Activated CD4-positive, alpha-beta memory T cell treated with anti-CD3 and anti-CD28 coated beads for 36 hours (primary cell): ENCODE measurements at regions not wholly inside any gene's neighbourhood (a gene's known extent, or its start where the extent isn't known, plus 50 kb on each side); places are given as distances from the start of the nearest gene placed in this dataset.
"Not testable (repeated sequence)": the region's sequence is repeated elsewhere in the genome, so short reads cannot be mapped to it uniquely, and the experiment has no call there.

ENCODE experiments used
- CTCF ChIA-PET: fragments of 350-600 bp; sonication (Branson Sonifier 250); formaldehyde crosslinking; loops from one replicate; lab custom pipeline; 2021; ENCODE audit warnings: antibody characterized with exemption, inconsistent platforms; lab: Charles Lee
- POLR2A ChIA-PET: fragments of 350-600 bp; sonication (Branson Sonifier 250); formaldehyde crosslinking; loops from one replicate; lab custom pipeline; 2021; ENCODE audit warnings: antibody characterized with exemption; lab: Charles Lee
- DNase-seq: peaks from one replicate; pipeline ENCODE4 v3.0.0-alpha.2; 2020
- H3K27ac Mint-ChIP-seq: one replicate; pipeline ENCODE4 v1.8.0; 2021; ENCODE audit warnings: mixed read lengths
- H3K27me3 Mint-ChIP-seq: one replicate; pipeline ENCODE4 v1.8.0; 2021; ENCODE audit warnings: mixed read lengths
- H3K36me3 Mint-ChIP-seq: one replicate; pipeline ENCODE4 v1.8.0; 2021; ENCODE audit warnings: mixed read lengths
- H3K4me1 Mint-ChIP-seq: one replicate; pipeline ENCODE4 v1.8.0; 2021; ENCODE audit warnings: low read depth, mixed read lengths
- H3K4me3 Mint-ChIP-seq: one replicate; pipeline ENCODE4 v1.8.0; 2021; ENCODE audit warnings: mild to moderate bottlenecking, mixed read lengths
- H3K9me3 Mint-ChIP-seq: one replicate; pipeline ENCODE4 v1.8.0; 2021; ENCODE audit warnings: mixed read lengths
- intact Hi-C: fragments of 100-400 bp; cut with micrococcal nuclease; formaldehyde crosslinking; loops from one replicate; pipeline ENCODE4 v1.15.1; 2023

GRCh38 chr4:77263976-77264375 lies 107.0 kb downstream of the CCNG2 start:
- intact Hi-C loops, H3K36me3 Mint-ChIP-seq, CTCF ChIA-PET, H3K27me3 Mint-ChIP-seq, H3K4me3 Mint-ChIP-seq, POLR2A ChIA-PET, DNase-seq, H3K27ac Mint-ChIP-seq, H3K4me1 Mint-ChIP-seq: not testable (repeated sequence)
- peaks cover 15% of the 10 kb centered on the region for H3K9me3 Mint-ChIP-seq

GRCh38 chr4:77264826-77265225 lies 107.8 kb downstream of the CCNG2 start:
- Mint-ChIP-seq H3K4me1 (no peaks in the 10 kb centered on the region), H3K36me3 (no peaks in the 10 kb centered on the region), H3K27ac (no peak overlapping the region), H3K27me3 (peaks cover 3% of the 10 kb centered on the region), H3K4me3 (no peak overlapping the region), H3K9me3 (peaks cover 12% of the 10 kb centered on the region)
- ChIA-PET CTCF (interaction anchor here (1.3 kb wide), 1 partner anchor 170 kb away, joined by 3 read pairs; no protein-coding TSS in a partner anchor), POLR2A (no interaction called here)
- DNase-seq = no peak
- intact Hi-C loops = no loop called here

DNA sequence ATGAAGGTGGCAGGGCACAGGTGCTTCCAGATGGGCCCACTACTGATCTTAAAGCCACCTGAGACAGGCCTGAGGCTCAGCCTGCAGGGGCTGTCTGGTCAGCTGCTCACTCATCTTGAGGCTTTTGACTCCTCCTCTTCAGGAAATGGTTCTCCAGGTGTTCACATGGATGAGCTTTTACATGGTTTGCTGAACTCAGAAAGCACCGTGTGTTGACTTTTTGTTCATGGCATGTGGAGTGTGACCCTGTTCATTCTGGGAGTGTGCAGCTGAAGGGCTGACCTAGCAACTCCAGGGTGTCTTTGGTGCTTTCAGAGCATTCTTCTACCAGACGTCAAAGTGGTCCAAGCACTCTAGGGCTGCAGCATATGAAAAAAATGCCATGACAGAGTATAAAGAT lies 111.1 kb downstream of the CCNG2 start:
- peaks cover 3% of the 10 kb centered on the region for H3K27me3 Mint-ChIP-seq
- no peak overlapping the region for H3K27ac Mint-ChIP-seq
- H3K36me3 Mint-ChIP-seq = no peaks in the 10 kb centered on the region
- H3K4me1 Mint-ChIP-seq = no peaks in the 10 kb centered on the region
- DNase-seq = no peak
- POLR2A ChIA-PET = no interaction called here
- peaks cover 12% of the 10 kb centered on the region for H3K9me3 Mint-ChIP-seq
- H3K4me3 Mint-ChIP-seq = no peak overlapping the region
- intact Hi-C loops = no loop called here
- CTCF ChIA-PET = no interaction called here

DNA sequence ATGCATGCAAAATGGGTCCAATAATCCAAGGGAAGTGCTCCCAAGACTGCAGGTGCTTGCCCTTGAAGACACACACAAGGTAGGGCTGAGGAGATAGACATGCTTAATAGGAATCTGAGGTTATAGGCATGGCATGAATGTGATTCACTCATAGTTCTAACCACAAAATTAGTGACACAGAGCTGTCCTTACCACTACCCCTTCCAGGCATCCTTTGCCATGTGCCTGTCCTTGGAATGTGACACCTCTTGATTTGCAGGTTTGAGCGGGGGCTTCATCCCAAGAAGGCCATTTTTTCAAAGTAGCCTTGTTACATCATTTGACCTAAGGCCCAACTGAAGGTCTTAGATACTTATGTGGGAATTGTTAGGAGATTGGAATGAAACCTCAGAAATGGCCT lies 112.5 kb downstream of the CCNG2 start:
- H3K27ac Mint-ChIP-seq = no peak overlapping the region
- ChIA-PET POLR2A (no interaction called here), CTCF (no interaction called here)
- intact Hi-C loops = no loop called here
- no peaks in the 10 kb centered on the region for H3K36me3 Mint-ChIP-seq
- no peaks in the 10 kb centered on the region for H3K4me1 Mint-ChIP-seq
- peaks cover 4% of the 10 kb centered on the region for H3K9me3 Mint-ChIP-seq
- H3K4me3 Mint-ChIP-seq = no peak overlapping the region
- peaks cover 3% of the 10 kb centered on the region for H3K27me3 Mint-ChIP-seq
- no peak for DNase-seq

DNA sequence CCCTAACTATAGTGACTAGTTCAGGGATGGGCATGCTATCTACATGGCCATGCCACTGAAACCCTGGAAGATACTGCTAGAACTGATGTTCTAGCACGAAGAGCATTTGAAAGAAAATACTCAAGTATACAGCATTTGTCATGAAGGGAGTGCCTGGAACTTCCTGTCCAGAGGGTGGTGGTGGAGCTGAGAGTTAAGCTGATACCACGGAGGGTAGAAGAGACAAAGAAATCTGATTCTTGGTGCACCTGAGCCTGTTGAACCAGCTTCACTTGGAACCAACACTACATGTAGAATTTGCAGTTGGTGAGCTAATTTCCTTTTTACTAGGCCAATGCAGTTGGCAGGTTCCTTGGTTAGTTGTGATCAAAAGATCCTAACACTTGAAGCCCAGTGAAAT lies 116.4 kb downstream of the CCNG2 start:
- no peaks in the 10 kb centered on the region for H3K27me3 Mint-ChIP-seq
- no peak for DNase-seq
- H3K27ac Mint-ChIP-seq = no peak overlapping the region
- ChIA-PET POLR2A (no interaction called here), CTCF (no interaction called here)
- intact Hi-C loops = no loop called here
- no peaks in the 10 kb centered on the region for H3K4me1 Mint-ChIP-seq
- no peaks in the 10 kb centered on the region for H3K36me3 Mint-ChIP-seq
- H3K4me3 Mint-ChIP-seq = no peak overlapping the region
- no peaks in the 10 kb centered on the region for H3K9me3 Mint-ChIP-seq

- CTCF ChIA-PET = interaction anchor here (0.6 kb wide), 1 partner anchor 302 kb away, joined by 3 read pairs; no protein-coding TSS in a partner anchor
- H3K4me1 Mint-ChIP-seq, POLR2A ChIA-PET, H3K27ac Mint-ChIP-seq, H3K9me3 Mint-ChIP-seq, intact Hi-C loops, H3K36me3 Mint-ChIP-seq, DNase-seq, H3K4me3 Mint-ChIP-seq, H3K27me3 Mint-ChIP-seq: not testable (repeated sequence)
Observed at GRCh38 chr4:77279114-77279513, 122.1 kb downstream of the CCNG2 start.

GRCh38 chr4:77282305-77282704 lies 125.3 kb downstream of the CCNG2 start:
- intact Hi-C loops = no loop called here
- Mint-ChIP-seq H3K27ac (no peak overlapping the region), H3K9me3 (no peaks in the 10 kb centered on the region), H3K4me1 (no peaks in the 10 kb centered on the region), H3K27me3 (no peaks in the 10 kb centered on the region), H3K36me3 (no peaks in the 10 kb centered on the region), H3K4me3 (no peak overlapping the region)
- DNase-seq = no peak
- ChIA-PET CTCF (interaction anchor here (1.2 kb wide), 1 partner anchor 11 kb away, joined by 3 read pairs; no protein-coding TSS in a partner anchor), POLR2A (no interaction called here)

- no peak for DNase-seq
- Mint-ChIP-seq H3K9me3 (no peaks in the 10 kb centered on the region), H3K27ac (no peak overlapping the region), H3K4me1 (no peaks in the 10 kb centered on the region), H3K27me3 (no peaks in the 10 kb centered on the region), H3K36me3 (no peaks in the 10 kb centered on the region), H3K4me3 (no peak overlapping the region)
- intact Hi-C loops = no loop called here
- ChIA-PET POLR2A (no interaction called here), CTCF (no interaction called here)
Observed at GRCh38 chr4:77284036-77284435, 127.0 kb downstream of the CCNG2 start.

DNA sequence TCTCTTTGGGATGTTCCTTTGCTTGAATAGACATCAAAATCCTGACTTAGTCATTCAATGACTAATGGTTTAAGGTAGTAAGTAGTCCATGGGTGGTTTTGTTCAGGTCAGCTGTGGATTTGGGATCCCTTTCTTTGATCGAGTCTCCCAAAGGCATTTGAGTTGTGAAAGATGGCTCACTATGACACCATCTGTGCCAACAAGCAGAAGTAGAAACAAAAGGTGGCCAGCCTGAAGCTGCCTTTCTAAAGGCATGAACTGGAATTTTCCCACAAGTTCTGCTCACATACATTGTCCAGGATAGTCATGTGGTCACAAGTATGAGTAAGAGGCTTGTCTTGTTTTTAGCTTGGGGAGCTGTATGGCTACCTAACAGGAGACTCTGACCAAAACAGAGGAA lies 129.9 kb downstream of the CCNG2 start:
- POLR2A ChIA-PET = no interaction called here
- CTCF ChIA-PET = no interaction called here
- Mint-ChIP-seq H3K4me1 (no peaks in the 10 kb centered on the region), H3K36me3 (no peaks in the 10 kb centered on the region), H3K4me3 (no peak overlapping the region), H3K27me3 (peaks cover 2% of the 10 kb centered on the region), H3K9me3 (no peaks in the 10 kb centered on the region), H3K27ac (no peak overlapping the region)
- no peak for DNase-seq
- intact Hi-C loops = no loop called here

- POLR2A ChIA-PET = no interaction called here
- Mint-ChIP-seq H3K4me1 (no peaks in the 10 kb centered on the region), H3K9me3 (peaks cover 8% of the 10 kb centered on the region), H3K36me3 (no peaks in the 10 kb centered on the region), H3K27ac (no peak overlapping the region), H3K4me3 (no peak overlapping the region), H3K27me3 (peaks cover 5% of the 10 kb centered on the region)
- intact Hi-C loops = no loop called here
- no peak for DNase-seq
- CTCF ChIA-PET = interaction anchor here (0.8 kb wide), 2 partner anchors 11 kb away, joined by 3 to 7 read pairs; no protein-coding TSS in a partner anchor
Observed at GRCh38 chr4:77293426-77293825, 136.4 kb downstream of the CCNG2 start.

GRCh38 chr4:77300996-77301395 lies 144.0 kb downstream of the CCNG2 start:
- CTCF ChIA-PET = interaction anchor here (0.7 kb wide), 1 partner anchor 57 kb away, joined by 3 read pairs; no protein-coding TSS in a partner anchor
- H3K27ac Mint-ChIP-seq, POLR2A ChIA-PET, intact Hi-C loops, H3K4me1 Mint-ChIP-seq, H3K36me3 Mint-ChIP-seq, H3K27me3 Mint-ChIP-seq, H3K9me3 Mint-ChIP-seq, DNase-seq, H3K4me3 Mint-ChIP-seq: not testable (repeated sequence)

DNA sequence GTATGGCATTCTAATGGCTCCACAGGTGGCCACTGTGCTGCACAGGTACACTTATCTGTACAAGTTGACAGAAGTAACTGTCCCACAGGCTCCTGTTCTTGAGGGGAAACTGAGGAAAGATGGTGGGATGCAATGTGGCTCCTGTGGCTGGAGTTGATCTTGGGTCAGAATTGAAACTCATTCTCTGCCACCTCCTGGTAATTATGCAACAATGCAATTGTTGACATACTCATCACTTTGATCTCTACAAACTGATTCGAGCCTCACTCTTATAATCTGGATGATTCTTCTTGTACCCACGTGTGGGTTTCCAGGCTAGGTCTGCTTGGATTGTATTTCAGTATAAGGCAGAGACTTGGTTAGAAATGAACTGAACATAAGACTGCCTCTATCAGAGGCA lies 148.8 kb downstream of the CCNG2 start:
- POLR2A ChIA-PET = no interaction called here

GRCh38 chr4:77306496-77306895 lies 149.5 kb downstream of the CCNG2 start:
- CTCF ChIA-PET = no interaction called here
- DNase-seq = no peak
- H3K36me3 Mint-ChIP-seq = no peaks in the 10 kb centered on the region
- H3K27ac Mint-ChIP-seq = no peak overlapping the region
- intact Hi-C loops = no loop called here
- peaks cover 9% of the 10 kb centered on the region for H3K27me3 Mint-ChIP-seq
- no peaks in the 10 kb centered on the region for H3K4me1 Mint-ChIP-seq
- no peaks in the 10 kb centered on the region for H3K9me3 Mint-ChIP-seq
- POLR2A ChIA-PET = no interaction called here
- no peak overlapping the region for H3K4me3 Mint-ChIP-seq

More for the DNA sequence above, 148.8 kb downstream of the CCNG2 start:
- H3K4me3 Mint-ChIP-seq = no peak overlapping the region
- H3K36me3 Mint-ChIP-seq = no peaks in the 10 kb centered on the region
- H3K4me1 Mint-ChIP-seq = no peaks in the 10 kb centered on the region
- H3K27me3 Mint-ChIP-seq = peaks cover 9% of the 10 kb centered on the region
- no peaks in the 10 kb centered on the region for H3K9me3 Mint-ChIP-seq
- no peak overlapping the region for H3K27ac Mint-ChIP-seq
- CTCF ChIA-PET = no interaction called here
- intact Hi-C loops = no loop called here
- DNase-seq = no peak
